GM19193 (cell line): ENCODE measurements at regions not wholly inside any gene's neighbourhood (a gene's known extent, or its start where the extent isn't known, plus 50 kb on each side); places are given as distances from the start of the nearest gene placed in this dataset.

Experiments used
- POLR2A ChIP-seq: IDR thresholded peaks from 4 replicates; pipeline ENCODE4 v1.6.1; 2011; ENCODE audit not compliant: insufficient read depth, insufficient read length; ENCODE audit errors: extremely low read depth

DNA sequence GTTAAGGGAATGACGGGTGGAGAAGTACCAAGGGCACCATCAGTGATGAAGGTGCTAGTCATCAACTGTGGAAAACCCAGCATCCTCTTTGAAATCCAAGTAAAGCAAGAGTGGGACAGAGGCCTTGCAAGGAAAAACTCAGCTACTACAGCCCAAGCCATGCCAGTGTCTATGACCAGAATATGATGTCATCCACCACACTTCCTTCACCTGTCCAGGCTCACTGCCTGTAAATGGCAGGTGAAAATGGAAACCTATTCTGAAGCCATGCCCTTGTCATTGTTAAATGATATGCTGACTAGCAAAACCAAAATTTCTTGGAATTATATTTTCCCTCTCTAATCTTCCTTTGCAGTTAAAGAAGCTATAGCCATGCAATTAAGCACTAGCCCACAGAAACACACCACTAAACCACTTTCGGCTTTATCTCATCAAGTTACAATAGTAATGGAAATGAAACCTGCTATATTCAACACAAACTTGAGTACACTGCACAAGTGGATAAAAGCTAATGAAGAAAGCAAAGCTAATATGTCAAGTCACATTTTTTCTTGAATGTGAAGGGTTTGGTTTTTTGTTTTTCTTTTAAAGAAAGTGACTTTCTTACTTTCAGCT is 96.3 kb upstream of the RALGPS2 start:
- TF ChIP-seq POLR2A = no peak

DNA sequence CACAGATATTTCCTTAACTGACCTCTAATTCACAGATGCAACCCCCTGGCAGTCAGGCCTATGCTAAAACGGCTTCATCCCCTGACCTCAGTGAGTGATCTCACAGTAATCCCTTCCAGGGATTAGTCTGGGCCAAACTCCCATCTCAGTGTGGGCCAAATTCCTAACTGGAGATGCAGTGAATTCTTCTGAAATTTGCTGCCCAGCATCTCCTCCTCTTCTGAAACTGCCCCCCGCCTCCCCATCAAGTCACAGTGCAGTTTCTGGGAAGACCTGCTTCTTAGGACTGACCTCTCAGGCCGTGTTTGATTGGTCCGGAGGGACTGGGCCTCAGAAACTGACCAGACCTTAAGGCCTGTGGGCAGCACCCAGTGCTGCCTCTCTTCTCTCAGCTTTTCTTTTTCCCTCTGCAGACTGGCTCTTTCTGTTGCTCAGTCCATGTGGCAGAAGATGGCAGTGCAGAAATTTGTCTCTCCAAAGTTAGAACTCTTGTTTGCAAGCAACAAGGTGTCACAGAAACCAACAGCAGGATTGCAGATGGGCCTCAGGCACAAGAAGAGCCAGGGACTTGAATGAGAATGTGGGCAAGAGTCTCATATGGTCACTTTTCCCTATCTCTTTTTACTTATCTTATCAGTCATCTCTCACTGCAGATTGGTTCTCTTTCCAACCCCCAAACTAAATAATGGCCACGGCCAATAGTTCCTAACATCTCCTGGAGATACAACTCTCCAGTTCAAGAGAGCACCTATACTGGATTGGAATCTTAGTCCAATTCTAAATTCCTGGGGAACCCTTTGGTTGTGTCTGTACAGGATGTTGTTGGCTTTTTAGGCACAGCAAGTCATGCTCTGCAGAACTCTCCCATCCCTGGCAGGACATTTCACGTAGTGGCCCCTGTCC is 95.5 kb upstream of the RALGPS2 start:
- no peak for TF ChIP-seq POLR2A

DNA sequence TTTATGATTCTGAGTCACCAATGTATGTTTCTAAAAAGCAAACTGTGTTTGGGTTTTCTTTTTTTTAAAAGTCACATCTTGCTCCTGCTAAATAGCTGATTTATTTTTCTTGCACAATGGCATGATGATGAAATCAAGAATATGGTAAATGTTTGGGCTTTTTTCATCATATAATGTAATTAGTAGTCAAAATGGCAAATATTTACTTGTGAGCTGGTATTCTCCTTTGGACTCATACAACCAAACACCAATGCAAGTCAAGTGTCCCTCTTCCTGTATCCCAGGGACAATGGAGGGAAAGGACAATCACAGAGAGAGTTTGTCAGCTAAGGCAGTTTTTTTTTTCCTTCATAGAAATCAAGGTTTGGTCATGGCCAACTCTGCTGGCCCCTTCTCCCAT is 94.6 kb upstream of the RALGPS2 start:
- no peak for TF ChIP-seq POLR2A

DNA sequence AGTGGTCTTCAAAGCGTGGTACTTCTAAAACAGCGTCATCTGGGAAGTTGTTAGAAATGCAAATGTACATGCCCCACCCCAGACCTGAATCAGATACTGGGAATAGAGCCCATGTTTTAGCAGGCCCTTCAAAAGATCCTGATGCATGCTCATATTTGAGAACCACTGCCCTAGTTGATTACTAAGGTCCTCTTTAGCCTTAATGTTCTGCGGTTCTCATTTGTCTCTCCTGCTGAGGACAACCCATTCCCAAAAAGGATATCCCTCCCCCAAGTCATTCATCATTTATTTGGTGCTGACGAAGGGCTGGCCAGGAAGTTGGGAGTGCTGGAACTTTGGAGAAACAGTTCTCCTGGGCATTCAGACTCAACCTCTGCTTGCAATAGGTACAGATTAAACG is 92.4 kb upstream of the RALGPS2 start:
- TF ChIP-seq POLR2A = no peak

DNA sequence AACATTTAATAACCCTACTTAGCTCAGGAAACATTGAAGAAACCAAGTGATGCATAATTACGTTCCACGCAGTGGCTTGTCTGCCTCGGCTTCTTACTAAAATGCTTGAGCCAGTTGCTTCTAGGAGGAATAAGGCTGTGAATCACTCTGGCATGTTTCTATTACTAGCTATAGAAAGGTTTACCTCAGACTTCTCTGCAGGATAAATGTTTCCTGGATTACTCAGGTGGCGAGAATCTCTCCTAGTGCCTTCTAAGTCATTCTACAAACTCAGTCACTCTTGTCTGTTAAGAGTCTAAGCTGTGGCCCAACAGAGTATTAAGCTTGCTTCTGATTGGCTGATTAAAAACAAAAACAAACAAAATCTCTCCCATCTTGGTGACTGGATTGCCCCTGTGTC is 92.0 kb upstream of the RALGPS2 start:
- TF ChIP-seq POLR2A = no peak

DNA sequence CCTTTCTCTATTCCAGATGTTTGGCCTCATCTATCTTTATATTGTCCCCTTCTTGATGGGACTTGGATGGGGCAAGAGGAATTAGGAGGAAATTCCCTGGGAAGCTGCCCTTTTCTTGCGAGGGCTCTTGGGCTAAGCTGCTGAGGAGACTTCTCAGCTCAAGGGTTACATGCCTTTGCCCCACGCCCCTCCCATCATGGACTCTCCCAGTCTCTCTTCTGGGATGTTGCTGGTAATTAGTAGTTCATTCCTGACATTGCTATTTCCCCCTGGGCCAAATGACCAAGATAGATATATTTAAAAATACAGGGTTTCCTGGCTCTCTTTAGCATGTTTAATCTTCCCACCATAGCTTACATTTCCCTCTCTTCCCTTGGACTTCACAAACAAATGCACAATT is 90.6 kb upstream of the RALGPS2 start:
- no peak for TF ChIP-seq POLR2A

DNA sequence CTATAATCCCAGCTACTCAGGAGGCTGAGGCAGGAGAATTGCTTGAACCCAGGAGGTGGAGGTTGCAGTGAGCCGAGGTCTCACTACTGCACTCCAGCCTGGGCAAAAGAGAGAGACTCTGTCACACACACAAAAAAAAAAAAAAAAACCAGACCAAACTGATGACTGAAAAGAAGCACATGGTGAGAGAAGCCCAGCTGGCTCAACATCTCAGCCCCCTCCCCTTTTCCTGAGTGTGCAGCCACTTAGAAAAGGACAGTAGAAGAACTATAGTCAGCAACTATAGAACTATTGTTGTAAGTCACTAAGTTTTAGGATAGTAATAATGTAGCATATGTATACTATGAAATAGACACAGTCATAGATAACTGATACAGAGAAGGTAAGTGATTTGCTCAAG is 87.2 kb upstream of the RALGPS2 start:
- TF ChIP-seq POLR2A = no peak

DNA sequence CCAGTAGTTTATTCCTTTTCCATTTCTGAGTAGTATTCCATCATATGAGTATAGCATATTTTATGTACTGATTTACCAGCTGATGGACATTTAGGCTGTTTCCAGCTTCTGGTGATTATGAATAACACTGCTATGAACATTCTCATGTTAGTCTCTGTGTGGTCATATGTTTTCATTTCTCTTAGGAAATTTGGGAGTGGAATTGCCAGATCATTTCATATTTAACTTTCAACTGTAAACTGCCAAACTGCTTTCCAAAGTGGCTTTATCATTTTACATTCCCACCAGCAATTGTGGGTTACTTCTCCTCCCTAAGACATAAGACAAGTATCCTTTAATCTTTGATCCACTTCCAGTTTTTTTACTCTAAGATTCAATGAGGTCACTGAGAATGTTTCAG is 85.7 kb upstream of the RALGPS2 start:
- no peak for TF ChIP-seq POLR2A

DNA sequence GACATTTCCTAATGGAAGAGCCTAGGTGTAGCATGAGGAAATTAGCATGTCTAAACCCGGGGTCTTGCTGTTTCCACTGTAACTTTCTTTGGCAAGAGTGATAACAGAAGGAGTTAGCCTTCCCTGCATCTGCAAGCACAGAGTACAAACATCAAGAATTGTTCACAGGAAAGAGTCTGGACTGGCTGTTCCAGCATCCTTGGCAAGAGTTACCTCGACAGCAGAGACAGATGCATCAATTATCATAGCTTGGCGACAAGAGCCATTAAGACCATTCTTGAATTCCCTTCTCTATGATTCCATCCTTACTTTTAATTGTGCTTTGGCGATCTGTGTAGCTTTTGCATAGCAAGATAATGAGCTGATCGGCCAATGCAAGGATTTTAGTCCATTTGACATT is 82.8 kb upstream of the RALGPS2 start:
- no peak for TF ChIP-seq POLR2A

DNA sequence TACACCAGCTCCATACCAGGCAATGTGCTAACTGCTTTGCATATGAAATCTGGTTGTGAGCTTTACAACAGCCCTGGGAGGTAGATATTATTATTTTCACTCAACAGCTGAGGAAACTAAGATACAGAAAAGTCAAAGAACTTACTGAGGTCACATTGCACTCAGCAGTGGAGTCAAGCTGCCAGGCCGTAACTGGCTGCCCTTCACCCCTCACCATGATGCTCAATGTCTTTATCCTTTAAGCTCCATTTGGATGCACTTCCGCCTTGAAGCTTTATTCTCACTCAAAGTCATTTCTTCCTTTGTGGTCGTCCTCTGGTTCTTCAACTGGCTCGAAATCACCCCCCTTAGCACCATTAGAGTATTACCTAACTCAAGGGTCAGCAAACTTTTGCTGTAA is 81.7 kb upstream of the RALGPS2 start:
- no peak for TF ChIP-seq POLR2A

DNA sequence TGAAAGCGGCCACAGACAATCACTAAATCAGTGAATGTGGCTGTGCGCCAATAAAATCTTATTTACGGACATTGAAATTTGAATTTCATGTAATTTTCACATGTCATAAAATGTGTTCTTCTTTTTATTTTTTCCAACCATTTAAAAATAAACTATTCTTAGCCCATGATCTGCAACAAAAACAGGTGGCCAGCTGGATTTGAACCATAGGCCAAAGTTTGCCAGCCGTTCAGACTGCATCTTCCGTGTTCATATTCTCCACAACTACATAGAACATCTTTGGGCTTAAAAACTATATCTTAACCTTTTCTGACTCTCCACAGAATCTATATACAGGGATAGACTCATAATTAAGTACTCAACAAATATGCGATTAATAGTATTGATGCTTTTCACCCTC is 81.2 kb upstream of the RALGPS2 start:
- TF ChIP-seq POLR2A = no peak

DNA sequence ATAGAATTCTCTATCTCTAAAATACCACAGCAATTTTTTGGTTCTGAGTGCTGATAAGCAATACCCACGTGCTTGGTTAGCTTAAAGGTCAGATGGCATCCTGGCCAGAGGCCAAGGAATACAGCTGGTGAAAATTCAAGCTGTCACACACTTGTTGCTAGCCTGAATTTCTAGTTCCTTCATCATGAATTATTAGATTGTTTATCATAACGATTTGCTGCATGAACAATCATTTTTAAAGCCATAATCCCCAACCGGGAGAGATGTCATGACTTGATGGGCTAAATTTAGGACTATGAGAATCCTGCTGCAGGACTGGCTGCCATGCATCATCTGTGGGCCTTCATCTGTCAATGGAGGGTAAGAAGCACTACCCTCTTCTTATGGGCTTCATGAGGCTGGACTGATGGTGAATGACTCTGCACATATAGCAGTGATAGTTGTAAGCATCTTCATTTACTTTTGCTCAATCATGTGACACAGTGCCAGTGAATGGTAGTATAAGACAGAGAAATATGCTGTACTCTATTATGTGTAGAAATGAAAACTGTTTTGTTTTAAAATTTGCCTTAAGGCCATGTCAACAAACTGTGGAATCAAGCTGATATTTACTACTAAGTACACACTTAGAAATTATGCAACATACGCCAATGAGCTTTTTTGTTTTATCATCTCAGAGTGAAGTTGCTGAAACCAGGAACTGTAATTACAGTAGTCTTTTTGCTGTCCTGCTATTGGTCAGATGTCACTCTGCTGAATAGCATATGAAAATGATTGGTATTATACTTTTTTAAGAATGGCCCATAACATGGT is 80.5 kb upstream of the RALGPS2 start:
- no peak for TF ChIP-seq POLR2A

DNA sequence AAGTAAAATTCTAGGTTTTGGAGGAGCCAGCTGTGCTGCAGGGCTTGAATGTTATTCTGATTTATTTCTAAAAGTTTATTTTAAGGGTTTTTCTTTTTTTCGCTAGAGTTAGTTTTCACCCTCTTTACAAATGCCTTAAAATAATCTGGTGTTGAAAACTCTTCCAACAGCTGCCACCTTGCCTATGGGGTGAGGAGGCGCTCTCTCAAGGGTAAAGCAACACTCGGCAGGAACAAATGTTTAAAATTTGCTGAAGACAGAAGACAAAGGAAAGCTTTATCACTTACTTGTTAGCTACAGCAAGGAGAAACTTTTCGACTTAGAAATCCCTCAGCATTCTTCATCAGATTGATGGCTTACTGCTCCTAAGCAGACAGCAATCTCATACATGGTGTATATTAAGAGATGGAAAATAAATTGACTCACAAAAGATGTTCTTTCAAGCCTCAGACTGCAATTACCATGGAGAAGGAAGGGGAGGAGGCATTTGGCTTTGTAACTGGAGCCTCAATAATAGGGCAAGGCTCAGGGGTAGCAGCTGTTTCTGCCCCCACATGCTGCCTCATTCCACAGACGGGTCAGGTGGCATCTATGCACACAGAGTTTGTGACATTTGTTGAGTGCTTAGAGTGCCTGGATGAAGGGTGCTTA is 79.8 kb upstream of the RALGPS2 start:
- TF ChIP-seq POLR2A = no peak

DNA sequence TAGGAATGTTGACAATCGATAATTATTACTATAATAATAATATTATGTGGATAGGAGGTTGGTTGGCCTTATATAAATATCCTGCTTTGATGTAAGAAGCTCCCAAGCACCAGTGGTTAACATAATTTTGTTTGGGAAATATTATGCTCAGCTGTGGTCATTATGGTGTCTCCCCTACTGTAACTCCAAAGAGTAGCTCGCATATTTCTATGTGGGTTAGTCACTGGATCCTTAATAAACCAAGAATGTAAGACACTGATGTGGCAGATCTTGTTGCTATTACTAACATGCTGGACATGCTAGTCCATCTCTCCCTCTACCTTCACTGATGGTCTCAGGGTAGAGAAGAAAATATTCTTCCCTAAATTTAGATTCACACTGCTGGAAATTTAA is 79.2 kb upstream of the RALGPS2 start:
- no peak for TF ChIP-seq POLR2A

DNA sequence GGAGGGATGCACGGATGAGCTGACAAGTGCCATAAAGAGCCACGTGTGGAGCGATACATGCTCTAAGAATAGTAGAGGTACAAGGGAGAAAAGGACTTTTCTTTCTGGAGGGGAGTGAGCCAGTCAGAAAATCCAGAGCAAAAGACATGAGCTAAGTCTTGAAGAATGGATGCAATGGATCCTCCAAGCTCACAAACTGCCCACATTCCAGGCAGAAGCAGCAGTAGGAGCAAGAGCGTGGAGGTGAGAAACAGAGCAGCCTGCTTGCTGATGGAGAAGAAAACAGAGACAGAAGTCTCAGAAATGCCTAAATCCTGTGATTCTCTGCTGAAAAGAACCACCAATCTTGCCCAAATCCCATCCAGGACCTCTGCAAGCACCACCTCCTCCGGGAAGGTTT is 78.2 kb upstream of the RALGPS2 start:
- no peak for TF ChIP-seq POLR2A
